ENCODE measurements at regions not wholly inside any gene's neighbourhood (a gene's known extent, or its start where the extent isn't known, plus 50 kb on each side); places are given as distances from the start of the nearest gene placed in this dataset.

- Histone ChIP-seq H3K9me3 (replicated peaks in 1 of 3) (no peaks in the 10 kb centered on the region), H3K36me3 (replicated peaks in 1 of 2) (no peaks in the 10 kb centered on the region), H3K4me3 (no peak overlapping the region), H3K27ac (no peak overlapping the region), H3K27me3 (no peaks in the 10 kb centered on the region), H3K4me1 (replicated peaks in 1 of 2) (no peaks in the 10 kb centered on the region)
- intact Hi-C loops (cut with DNase I) = no loop called here
- WGBS, 4 donors = 75 to 87% (median 83%) methylated on average over 1 of the region's 1 CpG
- TF ChIP-seq CTCF (IDR thresholded peaks at IDR 0.05) (no peak), POLR2A (IDR thresholded peaks at IDR 0.05) (no peak)
- no peak for DNase-seq
These were observed 671.7 kb upstream of the NR3C2 start for GRCh38 chr4:149113804-149114430.

DNA sequence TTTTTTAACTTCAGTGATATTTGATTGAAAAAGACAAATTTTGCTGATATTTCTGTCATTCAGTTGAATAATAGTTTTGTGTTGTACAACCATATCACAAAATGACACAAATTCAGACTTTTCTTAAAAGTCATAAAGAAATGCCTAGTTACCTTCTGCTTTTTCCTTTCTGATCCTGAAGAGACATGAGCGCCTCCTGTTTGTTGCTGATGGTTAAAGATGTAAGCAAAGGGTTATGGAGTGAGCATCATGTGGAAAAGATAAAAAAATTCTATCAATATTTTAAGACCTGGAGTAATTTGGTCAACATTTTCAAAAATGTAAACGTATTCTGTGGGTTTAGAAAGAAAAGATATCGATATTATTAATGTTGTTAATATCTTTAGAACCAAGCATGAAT is 669.9 kb upstream of the NR3C2 start:
- H3K27ac ChIP-seq = no peak overlapping the region
- no peak for DNase-seq
- no peaks in the 10 kb centered on the region for H3K27me3 ChIP-seq
- H3K4me1 ChIP-seq (replicated peaks in 1 of 2) = no peaks in the 10 kb centered on the region
- intact Hi-C loops (cut with DNase I) = no loop called here
- 60 to 73% (median 68%) methylated on average over 3 of the region's 3 CpGs for WGBS, 4 donors
- no peaks in the 10 kb centered on the region for H3K9me3 ChIP-seq (replicated peaks in 1 of 3)
- TF ChIP-seq POLR2A (IDR thresholded peaks at IDR 0.05) (no peak), CTCF (IDR thresholded peaks at IDR 0.05) (no peak)
- H3K4me3 ChIP-seq = no peak overlapping the region
- H3K36me3 ChIP-seq (replicated peaks in 1 of 2) = no peaks in the 10 kb centered on the region

DNA sequence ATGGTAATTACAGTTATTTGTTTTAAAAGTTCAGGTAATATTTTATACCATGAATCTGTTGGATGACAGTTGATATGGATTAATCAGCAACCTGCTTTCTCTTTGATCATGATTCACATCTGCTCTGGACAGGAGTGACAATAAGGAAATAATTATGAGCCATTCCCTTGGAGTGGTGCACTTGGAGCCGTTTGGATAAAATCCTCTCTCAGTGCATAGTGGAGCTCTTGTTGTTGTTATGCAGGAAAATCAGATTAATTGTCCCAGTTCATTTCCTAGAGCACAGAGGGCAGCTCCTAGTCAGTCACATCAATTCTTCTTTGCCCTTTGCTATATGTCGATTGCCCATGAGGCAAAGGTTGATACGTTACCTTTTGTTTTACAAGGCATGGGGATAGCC is 668.3 kb upstream of the NR3C2 start:
- DNase-seq = no peak
- H3K9me3 ChIP-seq (replicated peaks in 1 of 3) = no peaks in the 10 kb centered on the region
- TF ChIP-seq POLR2A (IDR thresholded peaks at IDR 0.05) = no peak
- no peak for TF ChIP-seq CTCF (IDR thresholded peaks at IDR 0.05)
- no peak overlapping the region for H3K27ac ChIP-seq
- intact Hi-C loops (cut with DNase I) = no loop called here
- no peak overlapping the region for H3K4me3 ChIP-seq
- H3K4me1 ChIP-seq (replicated peaks in 1 of 2) = no peaks in the 10 kb centered on the region
- 48 to 53% (median 49%) methylated on average over 3 of the region's 3 CpGs for WGBS, 4 donors
- no peaks in the 10 kb centered on the region for H3K36me3 ChIP-seq (replicated peaks in 1 of 2)
- no peaks in the 10 kb centered on the region for H3K27me3 ChIP-seq

DNA sequence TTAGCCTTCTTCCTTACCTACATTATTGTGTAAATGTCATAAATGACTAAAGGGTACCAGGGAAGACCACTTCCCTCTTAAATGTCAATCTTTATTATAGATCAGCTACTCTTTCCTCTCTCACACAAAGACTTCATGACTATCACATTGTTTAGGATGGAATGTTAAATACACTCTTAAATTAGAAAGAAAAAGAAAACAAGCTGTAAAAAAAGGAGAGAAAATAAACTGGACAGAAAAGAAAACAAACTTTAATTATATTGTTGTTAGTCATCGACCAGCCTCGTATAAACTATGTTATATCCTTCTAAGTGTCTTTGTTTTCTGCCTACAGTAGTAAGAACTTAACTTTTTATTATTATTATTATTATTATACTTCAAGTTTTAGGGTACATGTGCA is 666.4 kb upstream of the NR3C2 start:
- Histone ChIP-seq H3K9me3 (replicated peaks in 1 of 3) (no peaks in the 10 kb centered on the region), H3K36me3 (replicated peaks in 1 of 2) (no peaks in the 10 kb centered on the region), H3K4me3 (no peak overlapping the region), H3K4me1 (replicated peaks in 1 of 2) (no peaks in the 10 kb centered on the region), H3K27ac (no peak overlapping the region), H3K27me3 (no peaks in the 10 kb centered on the region)
- WGBS, 4 donors = 69 to 77% (median 73%) methylated on average over 2 of the region's 2 CpGs
- DNase-seq = no peak
- TF ChIP-seq CTCF (IDR thresholded peaks at IDR 0.05) (no peak), POLR2A (IDR thresholded peaks at IDR 0.05) (no peak)
- intact Hi-C loops (cut with DNase I) = no loop called here
